GM23248 (cell line): ENCODE measurements at regions not wholly inside any gene's neighbourhood (a gene's known extent, or its start where the extent isn't known, plus 50 kb on each side); places are given as distances from the start of the nearest gene placed in this dataset.

ENCODE experiments used
- EZH2 ChIP-seq: fragments of 200-600 bp; sonication (generic); IDR thresholded peaks from 2 replicates; pipeline ENCODE4 v1.6.1; 2018; ENCODE audit warnings: antibody characterized with exemption, mild to moderate bottlenecking; ENCODE audit not compliant: insufficient read depth, poor library complexity, severe bottlenecking
- EZH2phosphoT487 ChIP-seq: fragments of 200-600 bp; sonication (generic); IDR thresholded peaks from 2 replicates; pipeline ENCODE4 v1.6.1; 2018; ENCODE audit warnings: antibody characterized with exemption, moderate library complexity, mild to moderate bottlenecking, low read depth; ENCODE audit not compliant: insufficient read depth

DNA sequence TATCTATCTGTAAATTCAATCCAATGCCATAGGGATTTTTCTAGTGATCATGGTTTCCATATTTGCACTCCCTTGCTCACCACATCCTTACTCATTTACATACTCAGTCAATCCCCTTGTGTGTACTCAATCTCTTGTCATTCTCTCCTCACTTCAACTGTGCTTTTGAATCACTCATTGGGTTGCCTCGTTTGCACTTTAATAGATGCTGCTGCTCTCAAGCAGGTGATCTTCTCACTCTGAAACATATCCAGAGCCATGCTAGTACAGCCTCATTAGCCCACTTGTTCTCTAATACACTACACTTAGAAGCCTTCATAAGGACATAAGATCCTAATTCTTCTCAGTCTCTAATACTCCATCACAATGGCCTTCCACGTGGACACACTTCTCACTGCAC lies 507.9 kb downstream of the TECRL start:
- TF ChIP-seq EZH2: no peak
- TF ChIP-seq EZH2phosphoT487: no peak
